ENCODE measurements at regions not wholly inside any gene's neighbourhood (a gene's known extent, or its start where the extent isn't known, plus 50 kb on each side); places are given as distances from the start of the nearest gene placed in this dataset.
"Not testable (repeated sequence)": the region's sequence is repeated elsewhere in the genome, so short reads cannot be mapped to it uniquely, and the experiment has no call there.

DNA sequence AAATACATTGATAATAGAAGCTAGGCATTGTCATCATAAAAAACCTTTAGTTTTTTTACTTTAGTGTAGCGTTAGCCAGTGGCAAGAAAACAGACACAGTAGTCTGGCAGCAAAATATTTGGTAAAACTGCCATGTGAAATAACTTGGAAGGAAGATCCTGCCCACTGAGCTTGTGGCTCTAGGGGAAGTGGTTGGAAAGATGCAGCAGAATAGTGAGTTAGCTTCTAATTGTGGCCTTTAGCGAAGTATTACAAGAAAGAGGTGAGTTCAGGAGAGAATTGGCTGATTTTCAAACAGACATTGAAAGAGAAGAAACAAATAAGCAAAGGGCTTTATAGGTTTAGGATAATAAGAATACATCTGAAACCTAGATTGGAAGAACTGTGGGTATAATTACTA, 1887.8 kb upstream of the CELF4 start:
- Histone ChIP-seq H3K4me1 (peaks cover 9% of the 10 kb centered on the region), H3K4me3 (no peak overlapping the region), H3K27me3 (ENCODE audit: low read depth) (no peaks in the 10 kb centered on the region), H3K9me3 (no peaks in the 10 kb centered on the region), H3K27ac (no peak overlapping the region), H3K36me3 (no peaks in the 10 kb centered on the region)
- DNase-seq (no peak), ATAC-seq (no peak)
- TF ChIP-seq, protein P1, sequence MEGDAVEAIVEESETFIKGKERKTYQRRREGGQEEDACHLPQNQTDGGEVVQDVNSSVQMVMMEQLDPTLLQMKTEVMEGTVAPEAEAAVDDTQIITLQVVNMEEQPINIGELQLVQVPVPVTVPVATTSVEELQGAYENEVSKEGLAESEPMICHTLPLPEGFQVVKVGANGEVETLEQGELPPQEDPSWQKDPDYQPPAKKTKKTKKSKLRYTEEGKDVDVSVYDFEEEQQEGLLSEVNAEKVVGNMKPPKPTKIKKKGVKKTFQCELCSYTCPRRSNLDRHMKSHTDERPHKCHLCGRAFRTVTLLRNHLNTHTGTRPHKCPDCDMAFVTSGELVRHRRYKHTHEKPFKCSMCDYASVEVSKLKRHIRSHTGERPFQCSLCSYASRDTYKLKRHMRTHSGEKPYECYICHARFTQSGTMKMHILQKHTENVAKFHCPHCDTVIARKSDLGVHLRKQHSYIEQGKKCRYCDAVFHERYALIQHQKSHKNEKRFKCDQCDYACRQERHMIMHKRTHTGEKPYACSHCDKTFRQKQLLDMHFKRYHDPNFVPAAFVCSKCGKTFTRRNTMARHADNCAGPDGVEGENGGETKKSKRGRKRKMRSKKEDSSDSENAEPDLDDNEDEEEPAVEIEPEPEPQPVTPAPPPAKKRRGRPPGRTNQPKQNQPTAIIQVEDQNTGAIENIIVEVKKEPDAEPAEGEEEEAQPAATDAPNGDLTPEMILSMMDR (IDR thresholded peaks at IDR 0.05) = no peak
- intact Hi-C loops (cut with DNase I) = no loop called here

DNA sequence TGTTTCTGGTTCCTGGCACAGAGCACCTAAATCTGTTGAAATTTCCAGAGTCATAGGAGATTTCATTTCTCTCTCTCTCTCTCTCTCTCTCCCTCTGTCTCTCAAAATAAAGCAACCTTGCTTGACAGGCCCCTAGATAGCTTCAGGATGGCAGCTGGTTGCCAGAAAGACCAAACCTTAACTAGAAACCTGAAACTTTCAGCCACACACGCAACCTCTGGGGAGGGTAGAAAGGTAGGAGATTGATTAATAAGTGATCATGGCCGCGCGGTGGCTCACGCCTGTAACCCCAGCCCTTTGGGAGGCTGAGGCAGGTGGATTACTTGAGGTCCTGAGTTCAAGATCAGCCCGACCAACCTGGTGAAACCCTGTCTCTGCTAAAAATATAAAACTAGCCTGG, 1885.4 kb upstream of the CELF4 start:
- no peaks in the 10 kb centered on the region for H3K27me3 ChIP-seq (ENCODE audit: low read depth)
- H3K36me3 ChIP-seq = no peaks in the 10 kb centered on the region
- H3K4me3 ChIP-seq = no peak overlapping the region
- DNase-seq (no peak), ATAC-seq (no peak)
- TF ChIP-seq, protein P1 (IDR thresholded peaks at IDR 0.05) = no peak
- no peak overlapping the region for H3K27ac ChIP-seq
- no peaks in the 10 kb centered on the region for H3K9me3 ChIP-seq
- peaks cover 9% of the 10 kb centered on the region for H3K4me1 ChIP-seq
- intact Hi-C loops (cut with DNase I) = no loop called here

DNA sequence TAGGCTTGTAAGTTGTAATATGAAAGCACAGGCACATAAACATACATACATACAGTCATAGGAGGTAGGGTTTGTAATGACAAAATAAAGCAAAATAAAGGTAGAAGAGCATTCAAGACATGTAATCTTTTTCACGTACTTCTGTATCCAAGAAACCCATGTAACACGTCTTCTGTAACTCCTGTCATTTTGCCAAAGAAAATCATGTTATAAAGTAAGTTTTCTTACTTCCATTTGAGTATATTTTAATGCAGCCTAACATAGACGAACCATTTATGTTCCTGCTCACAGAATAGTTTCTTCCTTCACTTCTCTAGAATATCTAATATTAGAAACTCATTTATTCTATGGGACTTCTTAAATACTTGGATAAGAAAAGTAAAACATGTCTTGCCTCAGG, 1884.0 kb upstream of the CELF4 start:
- ATAC-seq (no peak), DNase-seq (no peak)
- Histone ChIP-seq H3K4me3 (no peak overlapping the region), H3K36me3 (no peaks in the 10 kb centered on the region), H3K4me1 (peaks cover 9% of the 10 kb centered on the region), H3K27ac (no peak overlapping the region), H3K9me3 (no peaks in the 10 kb centered on the region), H3K27me3 (ENCODE audit: low read depth) (no peaks in the 10 kb centered on the region)
- TF ChIP-seq, protein P1 (IDR thresholded peaks at IDR 0.05) = no peak
- intact Hi-C loops (cut with DNase I) = no loop called here

DNA sequence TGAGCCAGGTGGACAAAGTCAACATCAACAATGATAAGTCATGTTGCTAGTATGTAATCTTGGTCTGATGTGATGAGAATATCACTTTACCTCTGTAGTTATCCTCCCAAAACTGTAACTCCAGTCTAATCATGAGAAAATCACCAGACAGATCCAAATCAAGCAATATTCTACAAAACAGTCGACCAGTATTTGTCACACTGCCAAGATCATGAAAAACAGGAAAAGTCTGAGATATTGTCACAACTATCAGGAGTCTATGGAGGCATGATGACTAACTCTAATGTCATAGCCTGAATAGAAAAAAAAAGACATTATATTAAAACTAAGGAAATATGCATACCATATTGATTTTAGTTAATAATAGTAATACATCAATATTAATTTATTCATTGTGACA, 1883.3 kb upstream of the CELF4 start:
- Histone ChIP-seq H3K36me3 (no peaks in the 10 kb centered on the region), H3K27ac (no peak overlapping the region), H3K4me3 (no peak overlapping the region), H3K4me1 (peaks cover 8% of the 10 kb centered on the region), H3K27me3 (ENCODE audit: low read depth) (no peaks in the 10 kb centered on the region), H3K9me3 (no peaks in the 10 kb centered on the region)
- TF ChIP-seq, protein P1 (IDR thresholded peaks at IDR 0.05) = no peak
- DNase-seq = no peak
- no peak for ATAC-seq
- intact Hi-C loops (cut with DNase I) = no loop called here

DNA sequence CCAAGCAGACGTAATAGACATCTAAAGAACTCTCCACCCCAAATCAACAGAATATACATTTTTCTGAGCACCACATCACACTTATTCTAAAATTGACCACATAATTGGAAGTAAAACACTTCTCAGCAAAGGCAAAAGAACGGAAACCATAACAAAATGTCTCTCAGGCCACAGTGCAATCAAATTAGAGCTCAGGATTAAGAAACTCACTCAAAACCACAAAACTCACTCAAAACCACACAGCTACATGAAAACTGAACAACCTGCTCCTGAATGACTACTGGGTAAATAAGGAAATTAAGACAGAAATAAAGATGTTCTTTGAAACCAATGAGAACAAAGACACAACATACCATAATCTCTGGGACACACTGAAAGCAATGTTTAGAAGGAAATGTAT, 1879.4 kb upstream of the CELF4 start:
- H3K4me3 ChIP-seq; DNase-seq; H3K36me3 ChIP-seq; H3K4me1 ChIP-seq; H3K27ac ChIP-seq; intact Hi-C loops (cut with DNase I); H3K9me3 ChIP-seq; ATAC-seq; H3K27me3 ChIP-seq (ENCODE audit: low read depth): not testable (repeated sequence)

DNA sequence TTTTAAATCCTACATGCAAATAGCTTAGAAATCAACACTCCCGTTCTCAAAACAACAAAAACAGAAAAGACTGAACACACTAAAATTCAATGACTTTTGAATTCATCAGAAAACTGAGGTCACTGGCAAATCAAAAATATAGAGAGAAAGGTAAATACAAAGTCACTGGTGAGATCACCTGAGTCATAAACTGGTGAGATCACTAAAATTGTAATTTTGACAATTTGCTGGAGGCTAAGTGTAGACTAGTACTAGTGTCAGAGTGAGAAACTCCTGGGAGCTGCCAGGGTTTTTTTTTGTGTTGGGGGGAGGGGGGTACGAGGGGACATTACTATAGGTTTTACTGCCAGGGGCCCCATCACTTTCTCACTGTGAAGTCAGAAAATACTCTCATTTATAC, 1876.0 kb upstream of the CELF4 start:
- H3K4me1 ChIP-seq = no peaks in the 10 kb centered on the region
- ATAC-seq (no peak), DNase-seq (no peak)
- no peak overlapping the region for H3K4me3 ChIP-seq
- H3K9me3 ChIP-seq = no peaks in the 10 kb centered on the region
- no peaks in the 10 kb centered on the region for H3K27me3 ChIP-seq (ENCODE audit: low read depth)
- TF ChIP-seq, protein P1 (IDR thresholded peaks at IDR 0.05) = no peak
- intact Hi-C loops (cut with DNase I) = no loop called here
- H3K36me3 ChIP-seq = no peaks in the 10 kb centered on the region
- H3K27ac ChIP-seq = no peak overlapping the region
